ENCODE measurements at regions not wholly inside any gene's neighbourhood (a gene's known extent, or its start where the extent isn't known, plus 50 kb on each side); places are given as distances from the start of the nearest gene placed in this dataset.

DNA sequence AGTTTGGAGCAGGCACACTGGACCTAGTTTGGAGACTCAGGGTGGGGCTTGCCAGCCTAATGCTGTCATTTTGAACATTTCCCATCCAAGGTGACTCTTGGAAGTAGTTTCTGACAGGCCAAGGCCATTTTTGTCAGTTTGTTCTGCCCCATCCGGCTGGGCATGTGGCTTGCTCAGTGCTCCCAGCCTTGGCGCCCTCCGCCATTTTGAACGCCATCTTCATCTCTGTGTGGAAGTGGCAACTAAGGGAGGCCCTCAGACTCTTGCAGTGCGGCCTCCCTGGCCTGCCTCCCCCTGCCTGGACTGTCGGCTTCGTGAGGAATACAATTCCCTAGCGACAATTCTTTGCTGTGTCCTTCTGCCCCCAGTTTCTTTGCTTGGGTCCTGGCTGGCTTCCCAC is 150.6 kb upstream of the RGMA start:
- Histone ChIP-seq H3K27ac (ENCODE audit: insufficient read depth, low read length) (no peak overlapping the region), H3K4me2 (ENCODE audit: low read depth, low read length) (no peak overlapping the region), H4K91ac (ENCODE audit: insufficient read depth, low read depth, low read length) (no peak overlapping the region), H2AFZ (replicated peaks; ENCODE audit: low read length, poor library complexity) (no peak overlapping the region), H3K56ac (ENCODE audit: extremely low read depth, insufficient read depth, low read length) (no peak overlapping the region), H3K23ac (ENCODE audit: low read depth, low read length) (no peak overlapping the region), H2BK15ac (ENCODE audit: low read depth, low read length) (no peak overlapping the region), H2AK5ac (ENCODE audit: low read depth, low read length) (no peak overlapping the region), H2BK20ac (ENCODE audit: low read depth, low read length) (no peak overlapping the region), H3K4me1 (ENCODE audit: control insufficient read depth, insufficient read depth, low read length) (no peaks in the 10 kb centered on the region), H3K9me1 (ENCODE audit: insufficient read depth, low read length) (no peaks in the 10 kb centered on the region), H3K4ac (ENCODE audit: low read depth, low read length) (no peak overlapping the region), H2AK9ac (replicated peaks; ENCODE audit: low read depth, low read length, poor library complexity) (no peak overlapping the region), H3K9ac (ENCODE audit: low read depth, low read length) (no peak overlapping the region), H3K4me3 (ENCODE audit: insufficient read depth, low read depth, low read length) (no peak overlapping the region), H2BK120ac (ENCODE audit: low read depth, low read length) (no peak overlapping the region), H3K79me1 (ENCODE audit: low read depth in 1 of 2, low read length in 2 of 2) (no peaks in the 10 kb centered on the region), H3K36me3 (ENCODE audit: control insufficient read depth, insufficient read depth, low read length) (no peaks in the 10 kb centered on the region), H3K27me3 (ENCODE audit: control insufficient read depth, insufficient read depth, low read length) (no peaks in the 10 kb centered on the region), H4K5ac (ENCODE audit: low read depth, low read length) (no peak overlapping the region), H2BK5ac (ENCODE audit: low read depth, low read length, poor library complexity, severe bottlenecking) (no peak overlapping the region), H3K18ac (ENCODE audit: low read depth, low read length) (no peak overlapping the region), H3K14ac (replicated peaks; ENCODE audit: low read depth, low read length) (no peak overlapping the region), H3K9me3 (ENCODE audit: control insufficient read depth, insufficient read depth, low read length) (peaks cover 35% of the 10 kb centered on the region), H4K20me1 (ENCODE audit: insufficient read depth, low read length) (no peaks in the 10 kb centered on the region), H4K8ac (ENCODE audit: low read depth in 2 of 2, low read length in 2 of 2) (no peak overlapping the region)
- no peak for TF ChIP-seq USF2 (IDR thresholded peaks at IDR 0.05; ENCODE audit: low read depth, low read length)
- no peak for TF ChIP-seq POLR2A (IDR thresholded peaks at IDR 0.05; ENCODE audit: low read depth, low read length)
- no peak for TF ChIP-seq MAFK (IDR thresholded peaks at IDR 0.05; ENCODE audit: low read depth, low read length)
- no peak for TF ChIP-seq MXI1 (IDR thresholded peaks at IDR 0.05; ENCODE audit: borderline replicate concordance, low read depth, low read length)
- no peak for TF ChIP-seq RCOR1 (IDR thresholded peaks at IDR 0.05; ENCODE audit: insufficient replicate concordance, low read length)
- TF ChIP-seq, protein P1, sequence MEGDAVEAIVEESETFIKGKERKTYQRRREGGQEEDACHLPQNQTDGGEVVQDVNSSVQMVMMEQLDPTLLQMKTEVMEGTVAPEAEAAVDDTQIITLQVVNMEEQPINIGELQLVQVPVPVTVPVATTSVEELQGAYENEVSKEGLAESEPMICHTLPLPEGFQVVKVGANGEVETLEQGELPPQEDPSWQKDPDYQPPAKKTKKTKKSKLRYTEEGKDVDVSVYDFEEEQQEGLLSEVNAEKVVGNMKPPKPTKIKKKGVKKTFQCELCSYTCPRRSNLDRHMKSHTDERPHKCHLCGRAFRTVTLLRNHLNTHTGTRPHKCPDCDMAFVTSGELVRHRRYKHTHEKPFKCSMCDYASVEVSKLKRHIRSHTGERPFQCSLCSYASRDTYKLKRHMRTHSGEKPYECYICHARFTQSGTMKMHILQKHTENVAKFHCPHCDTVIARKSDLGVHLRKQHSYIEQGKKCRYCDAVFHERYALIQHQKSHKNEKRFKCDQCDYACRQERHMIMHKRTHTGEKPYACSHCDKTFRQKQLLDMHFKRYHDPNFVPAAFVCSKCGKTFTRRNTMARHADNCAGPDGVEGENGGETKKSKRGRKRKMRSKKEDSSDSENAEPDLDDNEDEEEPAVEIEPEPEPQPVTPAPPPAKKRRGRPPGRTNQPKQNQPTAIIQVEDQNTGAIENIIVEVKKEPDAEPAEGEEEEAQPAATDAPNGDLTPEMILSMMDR (conservative IDR thresholded peaks at IDR 0.05; ENCODE audit: low read depth, low read length): no peak
- no peak for TF ChIP-seq CEBPB (IDR thresholded peaks at IDR 0.05; ENCODE audit: low read depth, low read length)
- TF ChIP-seq RFX5 (IDR thresholded peaks at IDR 0.05; ENCODE audit: low read depth, low read length): no peak
- TF ChIP-seq NFE2L2 (IDR thresholded peaks at IDR 0.05; ENCODE audit: low read depth, low read length): no peak
- TF ChIP-seq SMC3 (IDR thresholded peaks at IDR 0.05; ENCODE audit: low read depth, low read length): no peak
- no peak for TF ChIP-seq MAZ (IDR thresholded peaks at IDR 0.05; ENCODE audit: borderline replicate concordance, low read depth, low read length)
- no peak for TF ChIP-seq RAD21 (IDR thresholded peaks at IDR 0.05; ENCODE audit: low read length)
- no peak for TF ChIP-seq CHD1 (IDR thresholded peaks at IDR 0.05; ENCODE audit: low read depth, low read length)
- TF ChIP-seq, protein P2, sequence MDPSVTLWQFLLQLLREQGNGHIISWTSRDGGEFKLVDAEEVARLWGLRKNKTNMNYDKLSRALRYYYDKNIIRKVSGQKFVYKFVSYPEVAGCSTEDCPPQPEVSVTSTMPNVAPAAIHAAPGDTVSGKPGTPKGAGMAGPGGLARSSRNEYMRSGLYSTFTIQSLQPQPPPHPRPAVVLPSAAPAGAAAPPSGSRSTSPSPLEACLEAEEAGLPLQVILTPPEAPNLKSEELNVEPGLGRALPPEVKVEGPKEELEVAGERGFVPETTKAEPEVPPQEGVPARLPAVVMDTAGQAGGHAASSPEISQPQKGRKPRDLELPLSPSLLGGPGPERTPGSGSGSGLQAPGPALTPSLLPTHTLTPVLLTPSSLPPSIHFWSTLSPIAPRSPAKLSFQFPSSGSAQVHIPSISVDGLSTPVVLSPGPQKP (IDR thresholded peaks at IDR 0.05; ENCODE audit: borderline replicate concordance, low read depth, low read length): no peak
- no peak for TF ChIP-seq BHLHE40 (IDR thresholded peaks at IDR 0.05; ENCODE audit: low read depth, low read length)
- no peak for TF ChIP-seq FOS (IDR thresholded peaks at IDR 0.05; ENCODE audit: low read depth, low read length)
- ATAC-seq (ENCODE audit: low read depth) (no peak), DNase-seq (no peak)
- in situ Hi-C loops (cut with MboI; ENCODE audit: low sequenced_read_pairs): no loop called here
- no TSS peak for BruUV-seq (replicated peaks)
- POLR2A ChIA-PET (ENCODE audit: unreplicated experiment): no interaction called here
- intact Hi-C loops (cut with micrococcal nuclease): no loop called here
- dilution Hi-C loops (cut with HindIII; ENCODE audit: low sequenced_read_pairs, unreplicated experiment): no loop called here
- CTCF ChIA-PET: no interaction called here
- 100% methylated on average over 2 of the region's 8 CpGs; no CpG with 5 or more reads in 1 of the 2 experiments for WGBS, 2 experiments (ENCODE audit: extremely low coverage in 2 of 2, insufficient read length in 1 of 2)
